GM12878 (cell line): ENCODE measurements at regions not wholly inside any gene's neighbourhood (a gene's known extent, or its start where the extent isn't known, plus 50 kb on each side); places are given as distances from the start of the nearest gene placed in this dataset.

ENCODE experiments used
- ATAC-seq: fragments of 200-7000 bp; cut with Tn5 transposase; 3 replicates; pipeline ENCODE4 v1.9.1; 2020; ENCODE audit warnings: mild to moderate bottlenecking, moderate library complexity
- BruUV-seq: library from RNA; stranded (reverse); fragments of 400-500 nt; replicated peaks from 2 replicates; lab custom pipeline; 2021; lab: Mats Ljungman, UMichigan
- CTCF ChIA-PET: fragments of 300-600 bp; sonication (Branson Sonifier 250); formaldehyde crosslinking; extraction: SDS; loops from one replicate; lab custom pipeline; 2021; ENCODE audit warnings: inconsistent platforms; lab: Yijun Ruan, JAX
- POLR2A ChIA-PET: fragments of 350-600 bp; formaldehyde crosslinking; extraction: SDS; loops from one replicate; lab custom pipeline; 2021; ENCODE audit warnings: inconsistent platforms; lab: Charles Lee
- RAD21 ChIA-PET: fragments of 300-600 bp; sonication (Branson Sonifier 250); formaldehyde crosslinking; loops from one replicate; lab custom pipeline; 2023; ENCODE audit warnings: antibody characterized with exemption; ENCODE audit not compliant: unreplicated experiment; lab: Charles Lee
- SMC1A ChIA-PET: fragments of 300-600 bp; sonication (Branson Sonifier 250); formaldehyde crosslinking; loops from one replicate; lab custom pipeline; 2023; ENCODE audit not compliant: unreplicated experiment, uncharacterized antibody; lab: Charles Lee
- DNase-seq: peaks from one replicate; pipeline ENCODE4 v3.0.0-alpha.2; 2011; ENCODE audit warnings: low read depth, low spot score
- FAIRE-seq: peaks from 3 replicates; lab custom pipeline; 2011; peaks lifted over from hg19 to GRCh38; lab: Jason Lieb, UNC
- H2AFZ ChIP-seq: 2 replicates; pipeline ENCODE4 v1.6.0; 2011; ENCODE audit warnings: low read depth, low read length, control low read depth; ENCODE audit not compliant: control insufficient read depth
- H3K27ac ChIP-seq: 2 replicates; pipeline ENCODE4 v1.5.1; 2011; ENCODE audit warnings: control low read depth; ENCODE audit not compliant: control insufficient read depth, insufficient read depth
- H3K27me3 ChIP-seq, 2 experiments: replicated peaks in 1 of 2; 2 replicates each; pipeline versions ENCODE4 v1.6.0 to v1.6.1; 2011; ENCODE audit warnings: low read length in 1 of 2; ENCODE audit not compliant: control insufficient read depth in 2 of 2, insufficient read depth in 2 of 2
- H3K36me3 ChIP-seq, 2 experiments: 2 replicates each; pipeline ENCODE4 v1.5.1; 2011; ENCODE audit warnings: low read length in 1 of 2; ENCODE audit not compliant: control insufficient read depth in 2 of 2, insufficient read depth in 2 of 2
- H3K4me1 ChIP-seq: 2 replicates; pipeline ENCODE4 v1.6.1; 2011; ENCODE audit warnings: mild to moderate bottlenecking, low read length, moderate library complexity, mixed read lengths; ENCODE audit not compliant: control insufficient read depth, insufficient read depth
- H3K4me2 ChIP-seq: 2 replicates; pipeline ENCODE4 v1.6.0; 2011; ENCODE audit warnings: control low read depth; ENCODE audit not compliant: control insufficient read depth, insufficient read depth
- H3K4me3 ChIP-seq: fragments of 200-600 bp; sonication (generic); 2 replicates; pipeline ENCODE4 v1.5.1; 2016
- H3K79me2 ChIP-seq: 2 replicates; pipeline ENCODE4 v1.6.0; 2011; ENCODE audit warnings: low read length; ENCODE audit not compliant: control insufficient read depth, insufficient read depth
- H3K9ac ChIP-seq: 2 replicates; pipeline ENCODE4 v1.8.0; 2011; ENCODE audit warnings: low read length, control low read depth, mixed read lengths; ENCODE audit not compliant: control insufficient read depth, insufficient read depth
- H3K9me3 ChIP-seq: replicated peaks from 3 replicates; pipeline ENCODE4 v1.5.1; 2011; ENCODE audit warnings: mild to moderate bottlenecking, low read length; ENCODE audit not compliant: control insufficient read depth, insufficient read depth
- H4K20me1 ChIP-seq: 2 replicates; pipeline ENCODE4 v1.6.0; 2011; ENCODE audit not compliant: control insufficient read depth, insufficient read depth
- BACH1 ChIP-seq: fragments of 450-650 bp; IDR thresholded peaks from 2 replicates; pipeline ENCODE4 v1.6.1; 2017; ENCODE audit warnings: mild to moderate bottlenecking, borderline replicate concordance
- HDAC6 ChIP-seq: fragments of 200-600 bp; sonication (generic); IDR thresholded peaks from one replicate; pipeline ENCODE4 v1.8.0; 2017; ENCODE audit warnings: antibody characterized with exemption; ENCODE audit not compliant: unreplicated experiment
- MEF2B ChIP-seq: fragments of 450-650 bp; IDR thresholded peaks from 2 replicates; pipeline ENCODE4 v1.6.1; 2018; ENCODE audit warnings: mild to moderate bottlenecking, moderate library complexity; ENCODE audit not compliant: partially characterized antibody, poor library complexity, severe bottlenecking
- RAD21 ChIP-seq: IDR thresholded peaks from 2 replicates; pipeline ENCODE4 v1.6.1; 2011; ENCODE audit warnings: mild to moderate bottlenecking, low read depth, low read length, moderate library complexity; ENCODE audit not compliant: insufficient read depth
- RCOR1 ChIP-seq: conservative IDR thresholded peaks from 2 replicates; pipeline ENCODE4 v1.6.1; 2012; ENCODE audit warnings: low read depth, low read length, improper control_type of control experiment
- ZNF217 ChIP-seq: fragments of 450-650 bp; IDR thresholded peaks from 2 replicates; pipeline ENCODE4 v1.6.1; 2017; ENCODE audit warnings: antibody characterized with exemption, mild to moderate bottlenecking
- ZNF24 ChIP-seq: fragments of 450-650 bp; IDR thresholded peaks from 2 replicates; pipeline ENCODE4 v1.6.1; 2017; ENCODE audit warnings: antibody characterized with exemption, mild to moderate bottlenecking
- ZNF384 ChIP-seq: IDR thresholded peaks from 2 replicates; pipeline ENCODE4 v1.6.1; 2012; ENCODE audit warnings: low read depth, mild to moderate bottlenecking, low read length, improper control_type of control experiment, borderline replicate concordance
- WGBS: methylation state at CpG from one replicate; pipeline ENCODE4 v1.1.6; 2016; ENCODE audit warnings: low lambda C conversion rate; ENCODE audit not compliant: insufficient replicate concordance, insufficient coverage; ENCODE audit errors: missing lambda C conversion rate; 5-methylcytosine and 5-hydroxymethylcytosine counted together
- in situ Hi-C: fragments of 300-500 bp; cut with MboI; formaldehyde crosslinking; loops from 9 replicates; pipeline ENCODE4 v1.14.3; 2018; ENCODE audit warnings: mixed read lengths
- intact Hi-C: fragments of 100-400 bp; cut with micrococcal nuclease; formaldehyde crosslinking; loops from one replicate; pipeline ENCODE4 v1.14.2; 2022; ENCODE audit not compliant: unreplicated experiment
- TF ChIP-seq, protein P1 (sequence below): fragments of 450-650 bp; IDR thresholded peaks from 2 replicates; pipeline ENCODE4 v1.6.1; 2017; ENCODE audit warnings: mild to moderate bottlenecking, moderate library complexity

DNA sequence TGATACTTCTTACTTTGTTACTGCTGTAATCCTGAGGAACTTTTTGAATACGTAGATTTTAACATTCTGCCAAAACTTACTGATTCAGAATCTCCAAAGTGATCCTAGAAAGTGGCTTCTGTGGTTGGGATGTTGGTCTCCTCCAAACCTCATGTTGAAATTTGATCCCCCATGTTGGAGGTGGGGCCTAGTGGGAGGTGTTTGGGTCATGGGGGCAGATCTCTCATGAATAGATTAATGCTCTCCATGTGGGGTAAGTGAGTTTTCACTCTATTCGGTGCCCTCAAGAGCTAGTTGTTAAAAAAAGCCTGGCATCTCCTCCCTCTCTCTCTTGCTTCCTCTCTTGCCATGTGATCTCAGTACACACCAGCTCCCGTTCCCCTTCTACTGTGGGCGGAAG, 329.9 kb downstream of the HRH4 start:
- Histone ChIP-seq H3K4me1 (no peaks in the 10 kb centered on the region), H3K9ac (no peak overlapping the region), H3K36me3 (no peaks in the 10 kb centered on the region), H3K27me3 (no peaks in the 10 kb centered on the region), H3K27ac (no peak overlapping the region), H4K20me1 (no peaks in the 10 kb centered on the region), H3K9me3 (no peaks in the 10 kb centered on the region), H3K4me3 (no peak overlapping the region)
- no peak for DNase-seq
- SMC1A ChIA-PET = no interaction called here
- intact Hi-C loops = no loop called here
- no TSS peak for BruUV-seq
- no peak for ATAC-seq
- 12% methylated on average over 4 of the region's 4 CpGs for WGBS
- RAD21 ChIA-PET = no interaction called here
- no peak for TF ChIP-seq ZNF217
- TF ChIP-seq RAD21 = no peak
- TF ChIP-seq MEF2B = no peak
- TF ChIP-seq RCOR1 = no peak
- no peak for TF ChIP-seq ZNF24
- no peak for TF ChIP-seq HDAC6
- no peak for TF ChIP-seq BACH1
- TF ChIP-seq ZNF384 = no peak
- TF ChIP-seq, protein P1, sequence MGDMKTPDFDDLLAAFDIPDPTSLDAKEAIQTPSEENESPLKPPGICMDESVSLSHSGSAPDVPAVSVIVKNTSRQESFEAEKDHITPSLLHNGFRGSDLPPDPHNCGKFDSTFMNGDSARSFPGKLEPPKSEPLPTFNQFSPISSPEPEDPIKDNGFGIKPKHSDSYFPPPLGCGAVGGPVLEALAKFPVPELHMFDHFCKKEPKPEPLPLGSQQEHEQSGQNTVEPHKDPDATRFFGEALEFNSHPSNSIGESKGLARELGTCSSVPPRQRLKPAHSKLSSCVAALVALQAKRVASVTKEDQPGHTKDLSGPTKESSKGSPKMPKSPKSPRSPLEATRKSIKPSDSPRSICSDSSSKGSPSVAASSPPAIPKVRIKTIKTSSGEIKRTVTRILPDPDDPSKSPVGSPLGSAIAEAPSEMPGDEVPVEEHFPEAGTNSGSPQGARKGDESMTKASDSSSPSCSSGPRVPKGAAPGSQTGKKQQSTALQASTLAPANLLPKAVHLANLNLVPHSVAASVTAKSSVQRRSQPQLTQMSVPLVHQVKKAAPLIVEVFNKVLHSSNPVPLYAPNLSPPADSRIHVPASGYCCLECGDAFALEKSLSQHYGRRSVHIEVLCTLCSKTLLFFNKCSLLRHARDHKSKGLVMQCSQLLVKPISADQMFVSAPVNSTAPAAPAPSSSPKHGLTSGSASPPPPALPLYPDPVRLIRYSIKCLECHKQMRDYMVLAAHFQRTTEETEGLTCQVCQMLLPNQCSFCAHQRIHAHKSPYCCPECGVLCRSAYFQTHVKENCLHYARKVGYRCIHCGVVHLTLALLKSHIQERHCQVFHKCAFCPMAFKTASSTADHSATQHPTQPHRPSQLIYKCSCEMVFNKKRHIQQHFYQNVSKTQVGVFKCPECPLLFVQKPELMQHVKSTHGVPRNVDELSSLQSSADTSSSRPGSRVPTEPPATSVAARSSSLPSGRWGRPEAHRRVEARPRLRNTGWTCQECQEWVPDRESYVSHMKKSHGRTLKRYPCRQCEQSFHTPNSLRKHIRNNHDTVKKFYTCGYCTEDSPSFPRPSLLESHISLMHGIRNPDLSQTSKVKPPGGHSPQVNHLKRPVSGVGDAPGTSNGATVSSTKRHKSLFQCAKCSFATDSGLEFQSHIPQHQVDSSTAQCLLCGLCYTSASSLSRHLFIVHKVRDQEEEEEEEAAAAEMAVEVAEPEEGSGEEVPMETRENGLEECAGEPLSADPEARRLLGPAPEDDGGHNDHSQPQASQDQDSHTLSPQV = no peak
- TF ChIP-seq, all 136 proteins: peak for 0
- Histone ChIP-seq H2AFZ (no peak overlapping the region), H3K4me2 (no peak overlapping the region), H3K79me2 (no peaks in the 10 kb centered on the region)
- ChIA-PET CTCF (no interaction called here), POLR2A (no interaction called here)
- no peak for FAIRE-seq
- in situ Hi-C loops = no loop called here
